SK-N-SH (cell line): ENCODE measurements at regions not wholly inside any gene's neighbourhood (a gene's known extent, or its start where the extent isn't known, plus 50 kb on each side); places are given as distances from the start of the nearest gene placed in this dataset.

Experiments
- EZH2phosphoT487 ChIP-seq: fragments of 200-600 bp; sonication (generic); IDR thresholded peaks from 2 replicates; pipeline ENCODE4 v1.6.1; 2017; ENCODE audit warnings: low read depth, mixed run types, mild to moderate bottlenecking, antibody characterized with exemption, moderate library complexity, borderline replicate concordance
- NFIC ChIP-seq: IDR thresholded peaks from 2 replicates; pipeline ENCODE4 v1.4.0; 2012; ENCODE audit warnings: borderline replicate concordance
- POLR2AphosphoS5 ChIP-seq: IDR thresholded peaks from 2 replicates; pipeline ENCODE4 v1.6.1; 2012; ENCODE audit warnings: low read depth, low read length
- SIN3A ChIP-seq: IDR thresholded peaks from 2 replicates; pipeline ENCODE4 v1.6.1; 2012; ENCODE audit warnings: low read depth, mild to moderate bottlenecking, low read length, moderate library complexity, borderline replicate concordance
- SMC3 ChIP-seq: IDR thresholded peaks from 2 replicates; pipeline ENCODE4 v1.6.1; 2012; ENCODE audit warnings: low read depth, low read length, improper control_type of control experiment
- TAF1 ChIP-seq: IDR thresholded peaks from 2 replicates; pipeline ENCODE4 v1.6.1; 2012; ENCODE audit warnings: low read depth, mild to moderate bottlenecking, low read length, moderate library complexity, borderline replicate concordance
- TEAD4 ChIP-seq: IDR thresholded peaks from 2 replicates; pipeline ENCODE4 v1.4.0; 2012; ENCODE audit warnings: mild to moderate bottlenecking, borderline replicate concordance; ENCODE audit not compliant: insufficient read depth
- TF ChIP-seq, protein P1 (sequence below): fragments of 200-600 bp; sonication (generic); IDR thresholded peaks from 2 replicates; pipeline ENCODE4 v1.6.1; 2017; ENCODE audit warnings: antibody characterized with exemption, mild to moderate bottlenecking, moderate library complexity

DNA sequence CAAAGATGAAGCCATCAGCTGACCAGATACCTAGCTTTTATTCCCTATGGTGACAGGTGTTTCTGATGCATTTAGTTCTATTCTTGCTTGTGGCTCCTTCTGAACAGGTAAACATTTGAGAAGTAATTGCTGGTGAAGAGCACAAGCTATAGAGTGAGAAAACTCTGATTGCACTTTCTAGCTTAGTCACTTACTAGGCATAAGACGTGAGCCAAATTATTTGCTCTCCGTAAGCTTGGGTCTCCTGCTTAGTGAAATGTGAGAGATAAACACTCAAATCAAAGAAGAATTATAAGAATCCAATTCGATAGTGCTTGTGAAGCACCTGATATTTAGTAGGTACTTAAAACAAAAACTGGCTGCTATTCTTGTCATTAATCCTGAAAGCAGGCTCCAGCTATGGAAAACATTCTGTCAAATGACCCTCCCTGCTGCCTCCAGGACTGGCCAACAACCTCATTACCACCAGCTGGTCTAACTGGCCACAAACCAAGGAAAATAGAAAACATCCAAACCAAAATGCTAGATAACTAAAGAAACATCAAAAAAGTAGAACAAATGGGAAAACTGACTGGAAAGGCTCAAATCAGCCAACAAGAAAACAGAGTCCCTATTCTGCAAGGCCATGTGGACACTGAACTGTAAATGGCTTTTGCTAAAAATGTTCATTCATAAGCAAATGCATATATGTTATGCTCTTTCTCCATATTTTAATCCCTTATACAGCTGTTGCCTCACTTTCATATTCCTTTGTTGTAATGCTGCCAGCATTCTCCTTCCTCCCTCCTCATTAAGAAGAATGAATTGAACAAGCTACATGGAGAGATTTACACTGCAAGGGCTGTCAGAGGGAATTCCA, 616.1 kb downstream of the DTWD2 start:
- TF ChIP-seq TEAD4 (no peak), SIN3A (no peak), SMC3 (no peak), TAF1 (no peak), NFIC (no peak), EZH2phosphoT487 (no peak), POLR2AphosphoS5 (no peak)
- TF ChIP-seq, protein P1, sequence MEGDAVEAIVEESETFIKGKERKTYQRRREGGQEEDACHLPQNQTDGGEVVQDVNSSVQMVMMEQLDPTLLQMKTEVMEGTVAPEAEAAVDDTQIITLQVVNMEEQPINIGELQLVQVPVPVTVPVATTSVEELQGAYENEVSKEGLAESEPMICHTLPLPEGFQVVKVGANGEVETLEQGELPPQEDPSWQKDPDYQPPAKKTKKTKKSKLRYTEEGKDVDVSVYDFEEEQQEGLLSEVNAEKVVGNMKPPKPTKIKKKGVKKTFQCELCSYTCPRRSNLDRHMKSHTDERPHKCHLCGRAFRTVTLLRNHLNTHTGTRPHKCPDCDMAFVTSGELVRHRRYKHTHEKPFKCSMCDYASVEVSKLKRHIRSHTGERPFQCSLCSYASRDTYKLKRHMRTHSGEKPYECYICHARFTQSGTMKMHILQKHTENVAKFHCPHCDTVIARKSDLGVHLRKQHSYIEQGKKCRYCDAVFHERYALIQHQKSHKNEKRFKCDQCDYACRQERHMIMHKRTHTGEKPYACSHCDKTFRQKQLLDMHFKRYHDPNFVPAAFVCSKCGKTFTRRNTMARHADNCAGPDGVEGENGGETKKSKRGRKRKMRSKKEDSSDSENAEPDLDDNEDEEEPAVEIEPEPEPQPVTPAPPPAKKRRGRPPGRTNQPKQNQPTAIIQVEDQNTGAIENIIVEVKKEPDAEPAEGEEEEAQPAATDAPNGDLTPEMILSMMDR, result no peak
